Endothelial cell of umbilical vein (primary cell): ENCODE measurements at regions not wholly inside any gene's neighbourhood (a gene's known extent, or its start where the extent isn't known, plus 50 kb on each side); places are given as distances from the start of the nearest gene placed in this dataset.

Experiments used
- EZH2 ChIP-seq: IDR thresholded peaks from 2 replicates; pipeline ENCODE4 v1.6.1; 2012; ENCODE audit warnings: borderline replicate concordance, low read depth, mild to moderate bottlenecking, moderate library complexity, low read length, inconsistent platforms; ENCODE audit not compliant: severe bottlenecking
- FOS ChIP-seq: IDR thresholded peaks from 2 replicates; pipeline ENCODE4 v1.6.1; 2011; ENCODE audit warnings: mild to moderate bottlenecking, low read length, moderate library complexity, borderline replicate concordance; ENCODE audit not compliant: insufficient read depth
- GATA2 ChIP-seq: IDR thresholded peaks from 2 replicates; pipeline ENCODE4 v1.7.0; 2011; ENCODE audit warnings: low read depth, mild to moderate bottlenecking, moderate library complexity, mixed read lengths, low read length; ENCODE audit not compliant: insufficient read length, insufficient read depth
- JUN ChIP-seq: IDR thresholded peaks from 2 replicates; pipeline ENCODE4 v1.6.1; 2011; ENCODE audit warnings: borderline replicate concordance, low read depth; ENCODE audit not compliant: insufficient read length, insufficient read depth
- MYC ChIP-seq: IDR thresholded peaks from one replicate; pipeline ENCODE4 v1.6.1; 2011; ENCODE audit warnings: mild to moderate bottlenecking, low read depth, low read length
- POLR2A ChIP-seq: IDR thresholded peaks from 2 replicates; pipeline ENCODE4 v1.6.1; 2012; ENCODE audit warnings: low read depth, mild to moderate bottlenecking, control low read depth, low read length
- POLR2AphosphoS5 ChIP-seq: IDR thresholded peaks from 2 replicates; pipeline ENCODE4 v1.6.1; 2012; ENCODE audit warnings: low read depth, mild to moderate bottlenecking, control low read depth, low read length, moderate library complexity; ENCODE audit not compliant: insufficient read depth
- TF ChIP-seq, protein P1 (sequence below), 2 donors: IDR thresholded peaks; 1 replicate in 1 of 2; 2 replicates in 1 of 2; pipeline ENCODE4 v1.5.1; 2011; ENCODE audit warnings: low read length in 2 of 2, mild to moderate bottlenecking in 2 of 2, moderate library complexity in 2 of 2, control low read depth in 1 of 2, inconsistent platforms in 1 of 2, low read depth in 1 of 2; ENCODE audit not compliant: insufficient read depth in 1 of 2; ENCODE audit errors: extremely low read depth in 1 of 2
- TF ChIP-seq, protein P2 (sequence below): IDR thresholded peaks from 2 replicates; pipeline ENCODE4 v1.6.1; 2011; ENCODE audit not compliant: insufficient read depth, insufficient read length

DNA sequence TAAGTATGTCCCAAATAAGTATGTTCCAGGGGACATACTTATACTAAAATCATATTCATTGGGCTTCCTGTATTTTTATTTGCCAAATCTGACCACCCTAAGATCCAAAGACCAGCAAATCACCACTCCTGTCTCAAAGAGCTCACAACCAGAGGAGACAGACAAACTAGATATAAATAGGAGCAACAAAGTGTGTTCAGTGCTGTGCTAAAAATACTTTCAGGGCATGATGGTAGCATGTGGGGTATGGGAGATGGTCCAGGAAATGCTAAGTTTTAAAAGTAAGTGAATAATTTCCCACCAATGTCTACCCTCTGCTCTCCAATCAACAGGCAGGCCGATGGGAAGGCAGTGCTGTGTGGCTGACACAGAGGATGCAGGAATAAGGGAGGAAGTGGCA, 87.1 kb downstream of the C1QL2 start:
- TF ChIP-seq, protein P1, sequence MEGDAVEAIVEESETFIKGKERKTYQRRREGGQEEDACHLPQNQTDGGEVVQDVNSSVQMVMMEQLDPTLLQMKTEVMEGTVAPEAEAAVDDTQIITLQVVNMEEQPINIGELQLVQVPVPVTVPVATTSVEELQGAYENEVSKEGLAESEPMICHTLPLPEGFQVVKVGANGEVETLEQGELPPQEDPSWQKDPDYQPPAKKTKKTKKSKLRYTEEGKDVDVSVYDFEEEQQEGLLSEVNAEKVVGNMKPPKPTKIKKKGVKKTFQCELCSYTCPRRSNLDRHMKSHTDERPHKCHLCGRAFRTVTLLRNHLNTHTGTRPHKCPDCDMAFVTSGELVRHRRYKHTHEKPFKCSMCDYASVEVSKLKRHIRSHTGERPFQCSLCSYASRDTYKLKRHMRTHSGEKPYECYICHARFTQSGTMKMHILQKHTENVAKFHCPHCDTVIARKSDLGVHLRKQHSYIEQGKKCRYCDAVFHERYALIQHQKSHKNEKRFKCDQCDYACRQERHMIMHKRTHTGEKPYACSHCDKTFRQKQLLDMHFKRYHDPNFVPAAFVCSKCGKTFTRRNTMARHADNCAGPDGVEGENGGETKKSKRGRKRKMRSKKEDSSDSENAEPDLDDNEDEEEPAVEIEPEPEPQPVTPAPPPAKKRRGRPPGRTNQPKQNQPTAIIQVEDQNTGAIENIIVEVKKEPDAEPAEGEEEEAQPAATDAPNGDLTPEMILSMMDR (IDR thresholded peaks at IDR 0.05; ENCODE audit: extremely low read depth in 1 of 2, insufficient read depth in 1 of 2, low read depth in 1 of 2, low read length in 2 of 2) = no peak
- TF ChIP-seq EZH2 = no peak
- TF ChIP-seq POLR2A = no peak
- no peak for TF ChIP-seq GATA2
- TF ChIP-seq, protein P2, sequence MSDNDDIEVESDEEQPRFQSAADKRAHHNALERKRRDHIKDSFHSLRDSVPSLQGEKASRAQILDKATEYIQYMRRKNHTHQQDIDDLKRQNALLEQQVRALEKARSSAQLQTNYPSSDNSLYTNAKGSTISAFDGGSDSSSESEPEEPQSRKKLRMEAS = no peak
- no peak for TF ChIP-seq POLR2AphosphoS5
- TF ChIP-seq JUN = no peak
- no peak for TF ChIP-seq FOS
- TF ChIP-seq MYC = no peak
